ENCODE measurements at regions not wholly inside any gene's neighbourhood (a gene's known extent, or its start where the extent isn't known, plus 50 kb on each side); places are given as distances from the start of the nearest gene placed in this dataset.

GRCh38 chr3:109772520-109772919, 435.2 kb upstream of the DPPA4 start (continued):
- no peak for TF ChIP-seq RXRA (IDR thresholded peaks at IDR 0.05)
- no peak for TF ChIP-seq GABPA (IDR thresholded peaks at IDR 0.05 in 1 of 2, conservative IDR thresholded peaks at IDR 0.05 in 1 of 2)
- no peak for TF ChIP-seq SP1 (IDR thresholded peaks at IDR 0.05)
- no peak for TF ChIP-seq REST (IDR thresholded peaks at IDR 0.05)
- TF ChIP-seq NR2F2 (IDR thresholded peaks at IDR 0.05), result no peak
- TF ChIP-seq MAX (IDR thresholded peaks at IDR 0.05), result no peak
- no peak for TF ChIP-seq YY1 (IDR thresholded peaks at IDR 0.05)

GRCh38 chr3:109774108-109774507, 436.8 kb upstream of the DPPA4 start:
- no peak for TF ChIP-seq REST (IDR thresholded peaks at IDR 0.05)
- no peak for TF ChIP-seq EGR1 (IDR thresholded peaks at IDR 0.05; ENCODE audit: low read depth in 2 of 2)
- no peak for TF ChIP-seq MAX (IDR thresholded peaks at IDR 0.05)
- no peak for TF ChIP-seq ATF3 (IDR thresholded peaks at IDR 0.05)
- no peak for TF ChIP-seq ZBTB33 (IDR thresholded peaks at IDR 0.05)
- no peak for TF ChIP-seq YY1 (IDR thresholded peaks at IDR 0.05)
- no peak for TF ChIP-seq TAF1 (conservative IDR thresholded peaks at IDR 0.05)
- TF ChIP-seq JUND (IDR thresholded peaks at IDR 0.05), result no peak
- no peak for TF ChIP-seq FOXA2 (IDR thresholded peaks at IDR 0.05)
- TF ChIP-seq FOXA1 (IDR thresholded peaks at IDR 0.05), result no peak
- no peak for TF ChIP-seq NR2F2 (IDR thresholded peaks at IDR 0.05)
- no peak for TF ChIP-seq GABPA (IDR thresholded peaks at IDR 0.05 in 1 of 2, conservative IDR thresholded peaks at IDR 0.05 in 1 of 2)
- TF ChIP-seq HNF4A (conservative IDR thresholded peaks at IDR 0.05), result no peak
- TF ChIP-seq CTCF (IDR thresholded peaks at IDR 0.05; ENCODE audit: low read depth, low read length, missing input control), result no peak
- TF ChIP-seq RXRA (IDR thresholded peaks at IDR 0.05), result no peak
- TF ChIP-seq SP1 (IDR thresholded peaks at IDR 0.05), result no peak
- Histone ChIP-seq H3K27me3 (ENCODE audit: control insufficient read depth in 4 of 4, insufficient read depth in 4 of 4, low read length in 3 of 4) (no peaks in the 10 kb centered on the region), H3K9ac (ENCODE audit: low read depth in 1 of 2, low read length in 2 of 2) (no peak overlapping the region), H3K4me1 (ENCODE audit: control insufficient read depth in 4 of 4, insufficient read depth in 4 of 4, low read length in 3 of 4) (no peaks in the 10 kb centered on the region), H3K27ac (ENCODE audit: low read depth in 1 of 2, low read length in 2 of 2) (no peak overlapping the region), H3K36me3 (ENCODE audit: control insufficient read depth in 4 of 4, insufficient read depth in 3 of 4, low read depth in 1 of 4, low read length in 3 of 4) (no peaks in the 10 kb centered on the region), H3K4me3 (ENCODE audit: low read depth in 1 of 3, low read length in 3 of 3) (no peak overlapping the region), H3K9me3 (ENCODE audit: control insufficient read depth in 4 of 4, low read length in 3 of 4) (peaks cover 0 to 2% (median 0%) of the 10 kb centered on the region in 4 donors)
- DNase-seq (ENCODE audit: low spot score), result no peak
- 73% methylated on average over 2 of the region's 2 CpGs for WGBS
